BJ (cell line): ENCODE measurements at regions not wholly inside any gene's neighbourhood (a gene's known extent, or its start where the extent isn't known, plus 50 kb on each side); places are given as distances from the start of the nearest gene placed in this dataset.
"Not testable (repeated sequence)": the region's sequence is repeated elsewhere in the genome, so short reads cannot be mapped to it uniquely, and the experiment has no call there.

Experiments used
- CTCF ChIA-PET: fragments of 350-600 bp; formaldehyde crosslinking; extraction: SDS; loops from one replicate; lab custom pipeline; 2021; ENCODE audit warnings: antibody characterized with exemption, inconsistent platforms; lab: Yijun Ruan, JAX
- POLR2A ChIA-PET: fragments of 300-600 bp; sonication (Branson Sonifier 250); formaldehyde crosslinking; extraction: SDS; loops from one replicate; lab custom pipeline; 2021; ENCODE audit warnings: antibody characterized with exemption; lab: Charles Lee
- DNase-seq: peaks from one replicate; pipeline ENCODE4 v3.0.0-alpha.2; 2011; ENCODE audit warnings: low read depth
- H3K27me3 ChIP-seq: 2 replicates; pipeline ENCODE4 v1.6.0; 2011; ENCODE audit warnings: low read length; ENCODE audit not compliant: control insufficient read depth, insufficient read depth
- H3K36me3 ChIP-seq: 2 replicates; pipeline ENCODE4 v1.5.1; 2011; ENCODE audit warnings: low read length; ENCODE audit not compliant: control insufficient read depth, insufficient read depth
- H3K4me3 ChIP-seq: 2 replicates; pipeline ENCODE4 v1.5.1; 2011; ENCODE audit warnings: low read depth, mild to moderate bottlenecking, control low read depth, low read length
- TF ChIP-seq, protein P1 (sequence below): IDR thresholded peaks from 2 replicates; pipeline ENCODE4 v1.5.1; 2011; ENCODE audit warnings: low read depth, mild to moderate bottlenecking, control low read depth, inconsistent platforms, low read length, moderate library complexity; ENCODE audit not compliant: insufficient read depth

GRCh38 chr11:115611343-115611742, 107.1 kb upstream of the CADM1 start:
- no peaks in the 10 kb centered on the region for H3K36me3 ChIP-seq
- ChIA-PET CTCF (no interaction called here), POLR2A (no interaction called here)
- TF ChIP-seq, protein P1, sequence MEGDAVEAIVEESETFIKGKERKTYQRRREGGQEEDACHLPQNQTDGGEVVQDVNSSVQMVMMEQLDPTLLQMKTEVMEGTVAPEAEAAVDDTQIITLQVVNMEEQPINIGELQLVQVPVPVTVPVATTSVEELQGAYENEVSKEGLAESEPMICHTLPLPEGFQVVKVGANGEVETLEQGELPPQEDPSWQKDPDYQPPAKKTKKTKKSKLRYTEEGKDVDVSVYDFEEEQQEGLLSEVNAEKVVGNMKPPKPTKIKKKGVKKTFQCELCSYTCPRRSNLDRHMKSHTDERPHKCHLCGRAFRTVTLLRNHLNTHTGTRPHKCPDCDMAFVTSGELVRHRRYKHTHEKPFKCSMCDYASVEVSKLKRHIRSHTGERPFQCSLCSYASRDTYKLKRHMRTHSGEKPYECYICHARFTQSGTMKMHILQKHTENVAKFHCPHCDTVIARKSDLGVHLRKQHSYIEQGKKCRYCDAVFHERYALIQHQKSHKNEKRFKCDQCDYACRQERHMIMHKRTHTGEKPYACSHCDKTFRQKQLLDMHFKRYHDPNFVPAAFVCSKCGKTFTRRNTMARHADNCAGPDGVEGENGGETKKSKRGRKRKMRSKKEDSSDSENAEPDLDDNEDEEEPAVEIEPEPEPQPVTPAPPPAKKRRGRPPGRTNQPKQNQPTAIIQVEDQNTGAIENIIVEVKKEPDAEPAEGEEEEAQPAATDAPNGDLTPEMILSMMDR, result no peak
- H3K27me3 ChIP-seq, result peaks cover 8% of the 10 kb centered on the region
- no peak overlapping the region for H3K4me3 ChIP-seq
- DNase-seq, result no peak

DNA sequence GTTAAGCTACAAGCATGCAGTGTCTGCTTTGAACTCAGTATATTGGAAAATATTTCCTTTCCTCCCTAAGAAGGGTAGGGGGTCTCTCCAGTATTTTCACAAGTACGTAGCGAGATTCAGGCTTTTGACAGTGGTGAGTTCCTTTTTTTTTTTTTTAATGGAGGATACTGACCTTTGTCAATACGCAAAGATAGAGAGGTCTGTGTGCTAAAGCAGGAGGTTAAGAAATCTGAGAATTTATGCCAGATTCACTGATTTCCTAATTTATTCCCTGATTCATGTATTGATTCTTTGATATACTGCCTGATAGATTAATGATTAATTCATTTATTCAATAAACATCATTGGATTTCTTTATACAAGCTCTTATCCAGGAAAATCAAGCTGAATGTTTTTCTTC, 106.7 kb upstream of the CADM1 start:
- Histone ChIP-seq H3K4me3 (no peak overlapping the region), H3K27me3 (peaks cover 8% of the 10 kb centered on the region), H3K36me3 (no peaks in the 10 kb centered on the region)
- ChIA-PET CTCF (no interaction called here), POLR2A (no interaction called here)
- TF ChIP-seq, protein P1, result no peak
- no peak for DNase-seq

GRCh38 chr11:115610234-115610633, 106.0 kb upstream of the CADM1 start:
- POLR2A ChIA-PET, H3K36me3 ChIP-seq, H3K4me3 ChIP-seq, CTCF ChIA-PET, H3K27me3 ChIP-seq, DNase-seq: not testable (repeated sequence)

DNA sequence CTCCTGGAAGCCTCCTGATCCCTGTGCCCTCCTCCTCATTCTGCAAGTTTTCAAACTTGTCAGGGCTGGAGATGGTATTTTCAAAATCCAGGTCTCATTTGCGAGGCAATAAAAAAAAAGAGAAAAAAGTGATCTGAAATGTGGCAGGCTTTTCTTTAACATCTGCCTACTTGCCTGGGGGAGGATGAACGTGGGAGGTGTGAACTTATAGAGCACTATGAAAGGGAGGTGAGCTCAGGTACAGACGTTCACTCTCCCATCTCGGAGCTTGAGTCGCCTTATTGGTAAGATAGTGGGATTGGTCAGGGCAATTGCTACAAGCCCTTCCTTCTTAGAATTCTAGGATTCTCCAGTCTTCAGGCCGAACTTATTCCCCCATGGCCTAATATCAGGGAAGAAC, 104.8 kb upstream of the CADM1 start:
- ChIA-PET CTCF (interaction anchor here (1.2 kb wide), 1 partner anchor 83 kb away, joined by 3 read pairs; no protein-coding TSS in a partner anchor), POLR2A (no interaction called here)
- no peaks in the 10 kb centered on the region for H3K36me3 ChIP-seq
- no peak for DNase-seq
- H3K27me3 ChIP-seq, result peaks cover 8% of the 10 kb centered on the region
- no peak overlapping the region for H3K4me3 ChIP-seq
- TF ChIP-seq, protein P1, result no peak

GRCh38 chr11:115607621-115608221, 103.5 kb upstream of the CADM1 start:
- TF ChIP-seq, protein P1, result no peak
- CTCF ChIA-PET, result no interaction called here
- DNase-seq, result no peak
- POLR2A ChIA-PET, result no interaction called here
- Histone ChIP-seq H3K27me3 (peaks cover 8% of the 10 kb centered on the region), H3K4me3 (no peak overlapping the region), H3K36me3 (no peaks in the 10 kb centered on the region)
